GM18907 (cell line): ENCODE measurements at regions not wholly inside any gene's neighbourhood (a gene's known extent, or its start where the extent isn't known, plus 50 kb on each side); places are given as distances from the start of the nearest gene placed in this dataset.
"Not testable (repeated sequence)": the region's sequence is repeated elsewhere in the genome, so short reads cannot be mapped to it uniquely, and the experiment has no call there.

Source experiments
- ATAC-seq: cut with Tn5 transposase; IDR thresholded peaks from one replicate; pipeline ENCODE4 v1.9.1; 2021; ENCODE audit warnings: mild to moderate bottlenecking, moderate library complexity; ENCODE audit not compliant: unreplicated experiment

DNA sequence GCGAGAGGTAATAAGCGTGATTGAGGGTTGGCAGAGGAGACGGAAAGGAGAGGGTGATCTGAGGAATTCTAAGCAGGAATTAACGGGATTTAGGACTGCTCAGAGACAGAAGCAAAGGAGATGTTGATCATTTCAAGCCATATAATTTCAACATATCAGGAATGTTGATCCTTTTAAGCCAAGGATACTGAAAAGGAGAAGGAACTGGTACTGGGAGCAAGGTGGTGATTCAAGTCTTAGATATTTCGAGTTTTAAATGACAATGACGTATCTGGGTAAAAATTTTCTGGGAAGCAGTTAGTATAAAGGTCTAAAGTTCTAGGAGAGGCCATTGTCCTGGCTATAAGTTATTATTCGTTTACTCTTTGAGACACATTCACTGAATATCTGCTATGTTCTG, 91.3 kb upstream of the OGFRL1 start:
- no peak for ATAC-seq

DNA sequence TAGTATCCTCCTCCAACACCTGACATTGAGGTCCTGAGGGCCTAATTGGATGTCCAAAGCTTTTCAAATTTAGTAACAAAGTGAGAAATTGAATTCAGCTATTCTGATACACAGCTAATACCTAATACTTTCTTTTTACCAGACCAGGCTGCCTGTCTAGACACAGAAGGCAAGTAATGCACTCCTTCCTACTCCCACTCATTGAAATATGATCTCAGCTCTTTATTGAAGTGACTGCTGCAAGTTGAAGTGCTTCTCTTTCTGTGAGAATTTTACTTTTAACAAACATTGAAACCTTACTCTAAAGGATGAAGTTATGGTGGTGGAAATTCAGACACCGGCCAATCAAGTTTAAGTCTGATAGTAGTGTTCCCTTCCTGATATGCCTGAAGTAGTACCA, 90.8 kb upstream of the OGFRL1 start:
- ATAC-seq, result no peak

DNA sequence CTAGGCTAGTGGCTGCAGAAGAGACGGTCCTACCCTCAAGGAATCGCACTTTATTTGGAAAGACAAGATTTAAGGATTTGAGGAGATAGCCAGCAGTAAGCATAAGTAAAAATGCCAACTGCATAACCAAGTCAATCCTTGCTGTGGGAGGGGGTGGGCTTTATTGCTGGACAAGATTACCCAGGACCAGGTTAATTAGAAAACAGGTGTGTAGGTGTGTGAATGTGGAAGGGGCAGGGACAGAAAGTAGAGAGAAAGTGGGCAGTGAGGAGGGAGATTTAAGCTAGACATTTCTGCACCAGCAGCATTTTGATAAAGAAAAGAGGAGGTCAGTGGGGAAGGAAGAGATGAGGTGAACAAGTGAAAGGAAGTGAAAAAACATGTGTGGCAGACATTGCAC, 89.7 kb upstream of the OGFRL1 start:
- no peak for ATAC-seq

DNA sequence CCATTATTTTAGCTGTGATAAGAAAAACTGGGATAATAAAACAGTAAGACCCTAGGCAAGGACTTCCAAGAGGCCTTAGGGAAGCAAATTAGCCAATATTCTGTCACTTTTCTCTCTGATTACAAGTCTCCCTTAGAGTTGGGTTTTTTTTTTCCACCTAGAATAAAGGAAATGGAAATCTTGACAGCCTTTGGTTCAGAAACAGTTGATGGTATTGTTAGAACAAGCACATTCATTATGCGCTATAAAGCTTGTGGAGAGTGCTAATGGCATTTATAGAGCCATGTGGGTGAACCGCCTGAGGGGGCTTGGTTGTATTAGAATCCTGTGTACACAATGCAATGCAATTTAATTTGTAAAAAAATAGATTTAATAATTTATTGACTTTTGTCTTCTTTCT, 88.9 kb upstream of the OGFRL1 start:
- no peak for ATAC-seq

DNA sequence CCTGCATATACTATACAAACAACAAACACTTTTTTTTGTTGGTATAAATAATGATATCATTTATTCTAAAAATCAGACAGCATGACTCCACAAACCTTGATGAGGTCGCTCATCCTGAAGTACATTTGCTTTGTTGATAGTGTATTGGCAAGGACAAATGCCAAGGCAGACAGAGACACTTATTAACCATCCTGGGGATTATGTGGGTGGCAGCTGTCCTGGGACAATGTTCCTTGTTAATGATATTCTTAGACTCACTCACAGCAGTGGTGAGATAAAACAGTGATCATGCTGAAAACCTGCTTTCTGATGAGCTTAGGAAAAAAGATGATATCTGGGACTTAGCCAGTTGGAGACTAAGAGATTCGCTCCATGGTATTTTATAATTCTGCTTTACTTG, 85.4 kb upstream of the OGFRL1 start:
- no peak for ATAC-seq

DNA sequence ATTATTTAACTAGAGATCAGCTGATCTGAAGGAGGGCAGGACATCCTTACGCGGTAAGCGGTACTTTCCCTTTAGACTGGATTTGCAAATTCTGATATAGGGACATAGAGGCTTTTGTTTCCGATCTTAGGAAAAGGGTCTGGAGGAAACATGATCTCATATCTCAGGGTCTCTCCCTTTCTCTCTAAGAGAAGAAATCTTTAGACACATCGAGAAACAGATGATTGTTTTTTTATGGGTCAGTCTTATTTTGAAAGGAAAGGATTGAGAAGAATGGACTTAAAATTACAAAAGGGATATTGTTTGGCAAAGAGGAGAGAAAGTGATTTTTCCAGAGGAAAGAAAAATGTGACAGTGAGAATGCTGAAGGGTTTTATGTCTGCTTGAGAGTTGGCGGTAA, 83.9 kb upstream of the OGFRL1 start:
- no peak for ATAC-seq

DNA sequence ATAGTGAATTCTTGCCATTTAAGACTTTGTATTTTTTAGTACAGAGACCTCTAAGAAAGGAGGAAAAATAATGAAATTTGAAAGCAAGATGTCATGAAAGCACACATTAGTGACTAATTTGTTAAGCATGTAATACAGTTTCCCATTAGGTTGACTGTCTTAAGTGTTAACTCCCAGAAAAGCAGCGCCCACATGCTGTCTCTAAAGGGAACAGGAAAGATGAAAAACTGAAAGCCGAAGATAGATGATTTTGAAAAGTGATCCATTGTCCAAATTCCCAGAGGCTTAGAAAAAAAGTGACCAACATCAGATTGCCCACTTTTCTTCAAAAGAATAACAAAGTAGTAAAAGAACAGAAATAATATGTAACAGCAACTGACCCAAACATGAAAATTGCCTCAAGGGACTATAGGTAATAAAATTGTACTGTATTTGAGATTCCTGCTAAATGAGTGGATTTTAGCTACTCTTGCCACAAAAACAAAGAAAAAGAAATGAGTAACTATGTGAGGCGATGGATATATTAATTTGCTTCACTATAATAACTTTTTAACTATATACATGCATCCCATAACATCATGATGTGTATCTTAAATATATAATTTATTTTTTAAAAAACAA, 83.2 kb upstream of the OGFRL1 start:
- no peak for ATAC-seq

DNA sequence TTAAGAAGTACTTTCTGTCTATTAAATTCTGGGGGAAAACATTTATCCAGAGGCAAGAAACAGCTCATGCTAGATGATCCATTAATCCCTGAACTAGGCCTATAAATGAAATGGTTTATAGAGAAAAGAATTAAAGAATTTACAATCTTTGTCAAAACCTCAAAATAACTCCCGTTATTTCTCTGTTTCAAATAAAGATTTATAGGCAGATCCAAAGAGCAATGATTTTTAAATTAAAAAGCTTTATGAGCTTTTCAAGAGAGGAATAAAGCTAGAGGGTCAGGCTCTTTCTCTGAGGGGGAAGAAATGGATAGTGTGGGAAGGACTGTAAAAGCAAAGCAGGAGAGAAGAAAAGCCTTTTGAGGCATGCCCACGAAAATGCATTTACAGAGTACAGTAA, 82.5 kb upstream of the OGFRL1 start:
- ATAC-seq, result no peak

DNA sequence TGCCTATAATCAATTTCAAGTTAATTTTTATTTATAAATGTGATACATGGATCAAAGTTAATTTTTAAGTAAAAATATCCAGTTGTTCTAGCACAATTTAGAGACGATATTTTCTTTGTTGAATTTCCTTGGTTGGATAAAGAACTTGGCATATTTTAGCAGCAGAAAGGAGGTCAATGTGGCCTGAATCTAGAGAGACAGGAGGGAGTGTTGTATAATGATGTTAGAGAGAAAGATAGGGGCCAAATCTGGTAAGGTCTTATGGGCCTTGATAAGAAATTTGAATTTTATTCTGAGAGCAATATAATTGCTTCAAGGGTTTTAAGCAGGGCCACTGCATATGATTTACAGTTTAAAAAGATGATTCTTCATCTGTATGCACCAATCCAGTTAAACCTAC, 79.4 kb upstream of the OGFRL1 start:
- no peak for ATAC-seq

DNA sequence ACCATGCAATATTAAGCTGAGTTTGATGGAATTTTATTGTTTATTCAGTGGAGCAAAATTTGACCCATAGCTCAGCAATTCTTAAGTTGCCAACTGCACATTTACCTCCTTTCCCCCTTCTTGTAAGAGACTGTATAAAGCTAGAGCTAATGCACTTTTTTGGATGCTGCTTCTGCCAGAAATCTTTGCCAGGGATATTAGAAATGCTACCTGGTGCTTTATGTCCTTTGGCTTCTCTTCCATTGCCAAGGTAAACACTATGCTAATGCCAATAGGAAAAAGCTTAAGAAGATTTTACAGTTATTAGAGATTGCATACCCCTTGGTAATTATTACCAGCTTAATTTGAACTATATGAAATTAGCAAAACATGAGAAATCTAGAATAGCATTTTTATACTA, 79.0 kb upstream of the OGFRL1 start:
- no peak for ATAC-seq

DNA sequence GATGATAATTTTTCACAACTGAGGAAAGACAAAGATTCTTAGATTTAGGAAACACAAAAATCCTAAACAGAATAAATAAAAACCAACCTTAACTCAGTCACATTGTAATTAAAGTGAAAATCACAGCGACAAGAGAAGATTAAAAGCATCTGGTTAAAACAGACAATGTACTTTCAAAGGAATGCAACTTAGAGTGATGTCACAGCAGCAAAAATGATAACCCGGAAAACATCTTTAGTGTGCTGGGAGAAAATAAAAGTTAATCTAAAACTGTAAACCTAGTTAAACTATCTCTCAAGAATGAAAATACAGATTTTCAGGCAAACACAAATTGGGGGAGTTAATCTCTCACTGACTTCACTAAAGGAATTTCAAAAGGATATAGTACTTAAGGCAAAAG, 76.8 kb upstream of the OGFRL1 start:
- ATAC-seq, result no peak

DNA sequence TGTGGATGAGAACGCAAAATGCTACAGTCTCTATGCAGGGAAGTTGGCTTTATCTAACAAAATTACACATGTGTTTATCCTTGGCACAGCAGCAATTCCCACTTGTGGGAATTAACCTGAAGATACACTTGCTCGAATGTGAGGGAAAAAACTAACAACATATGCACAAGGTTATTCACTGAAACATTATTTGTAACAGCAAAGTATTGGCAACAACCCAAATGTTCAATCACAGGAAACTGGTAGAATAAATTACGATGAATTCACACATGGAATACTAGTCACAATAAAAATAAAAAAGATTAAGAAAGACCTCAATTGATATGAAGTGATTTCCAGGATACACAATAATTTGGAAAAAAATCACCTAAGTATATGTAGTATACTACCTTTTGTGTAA, 68.1 kb upstream of the OGFRL1 start:
- ATAC-seq, result no peak

DNA sequence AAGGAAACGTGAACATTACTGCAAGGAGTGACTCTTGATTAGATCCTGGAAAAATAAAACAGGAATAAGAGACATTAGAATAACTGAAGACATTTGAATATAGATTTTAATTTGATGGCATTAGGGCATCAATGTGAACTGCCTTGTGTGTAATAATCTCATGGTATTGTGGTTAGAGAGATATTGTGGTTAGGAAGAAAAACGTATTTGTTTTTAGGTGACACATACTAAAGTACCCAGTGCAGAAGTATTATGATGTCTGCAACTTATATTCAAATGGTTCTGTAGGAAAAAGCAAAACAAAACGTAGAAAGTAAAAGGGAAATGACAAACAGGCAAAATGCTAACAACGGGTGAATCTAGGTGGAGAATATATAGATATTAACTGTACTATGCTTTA, 65.9 kb upstream of the OGFRL1 start:
- no peak for ATAC-seq

DNA sequence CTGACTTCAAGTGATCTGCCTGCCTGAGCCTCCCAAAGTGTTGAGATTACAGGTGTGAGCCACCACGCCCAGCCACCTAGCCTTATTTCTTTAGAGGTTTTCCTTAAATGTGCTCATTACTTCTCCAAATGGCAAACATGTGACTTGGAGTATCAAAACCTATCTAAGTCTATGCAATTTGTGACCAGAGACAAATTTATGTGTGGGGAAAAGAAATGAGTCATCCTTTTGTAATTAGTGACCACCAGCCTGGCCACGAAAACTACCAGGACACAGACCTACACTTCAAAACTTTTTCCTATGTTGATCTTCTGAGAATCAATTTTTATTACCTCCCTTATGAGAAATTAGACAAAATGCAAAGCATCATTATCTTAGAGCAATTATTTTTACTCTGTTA, 64.6 kb upstream of the OGFRL1 start:
- ATAC-seq, result no peak

DNA sequence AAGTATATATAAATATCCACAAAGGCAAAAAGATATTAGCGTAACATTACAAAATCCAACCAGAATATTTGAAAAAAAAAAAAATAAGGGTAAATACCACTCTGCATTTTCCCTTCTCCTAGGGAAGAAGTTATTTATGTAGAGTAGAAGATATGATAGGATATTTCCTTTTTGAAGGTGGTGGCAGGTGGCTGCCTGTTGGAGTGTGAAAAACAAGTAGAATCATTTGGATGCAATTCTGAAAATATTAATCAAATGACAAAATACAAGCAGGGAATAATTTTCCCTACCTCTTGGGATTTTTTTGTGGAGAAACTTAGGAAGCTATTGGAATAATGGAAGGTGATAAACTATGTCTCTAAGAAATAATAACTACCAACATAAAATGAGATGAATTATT, 62.5 kb upstream of the OGFRL1 start:
- ATAC-seq, result no peak

DNA sequence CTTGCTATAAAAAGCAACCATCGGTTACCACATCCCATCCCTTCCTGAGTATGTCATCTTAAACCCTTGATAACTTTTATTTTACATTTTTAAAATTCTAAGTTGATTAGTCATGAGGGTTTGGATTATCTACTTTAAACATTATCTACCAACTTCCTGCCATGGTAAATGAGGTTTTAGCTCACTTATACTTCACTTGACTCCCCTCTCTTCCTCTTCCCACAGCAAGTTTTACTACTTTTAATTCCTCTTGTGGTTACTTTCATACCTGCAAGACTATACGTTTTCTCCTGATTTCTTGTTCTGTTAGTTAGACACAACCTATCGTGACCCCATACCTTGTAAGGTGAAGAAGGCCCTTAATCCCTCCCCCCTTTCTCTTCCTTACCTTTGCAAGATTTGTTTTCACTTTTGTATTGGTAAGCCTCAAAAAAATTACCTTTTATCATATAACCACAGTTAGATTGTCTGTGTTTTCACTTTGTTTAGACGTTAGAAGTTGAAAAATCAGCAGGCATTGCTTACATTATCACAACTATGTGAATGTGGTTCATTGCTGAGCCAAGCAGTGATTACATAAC, 60.1 kb upstream of the OGFRL1 start:
- ATAC-seq, result peak; percentile 54

DNA sequence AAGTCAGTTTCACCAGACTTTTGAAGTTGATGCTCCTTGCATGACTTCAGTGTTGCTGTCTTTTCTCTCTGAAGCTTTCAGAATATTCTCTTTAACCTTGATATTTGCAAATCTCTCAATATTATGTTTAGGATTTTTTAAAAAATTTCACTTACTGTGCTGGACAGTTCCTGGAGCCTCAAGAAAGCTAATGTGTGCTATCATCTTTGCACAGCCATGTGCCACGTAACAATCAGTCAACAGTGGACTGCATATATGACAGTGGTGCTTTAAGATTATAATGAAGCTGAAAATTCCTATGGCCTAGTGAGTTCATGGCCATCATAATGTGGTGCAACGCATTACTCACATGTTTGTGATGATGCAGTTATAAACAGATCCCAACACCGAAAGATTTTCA, 59.1 kb upstream of the OGFRL1 start:
- ATAC-seq, result no peak

DNA sequence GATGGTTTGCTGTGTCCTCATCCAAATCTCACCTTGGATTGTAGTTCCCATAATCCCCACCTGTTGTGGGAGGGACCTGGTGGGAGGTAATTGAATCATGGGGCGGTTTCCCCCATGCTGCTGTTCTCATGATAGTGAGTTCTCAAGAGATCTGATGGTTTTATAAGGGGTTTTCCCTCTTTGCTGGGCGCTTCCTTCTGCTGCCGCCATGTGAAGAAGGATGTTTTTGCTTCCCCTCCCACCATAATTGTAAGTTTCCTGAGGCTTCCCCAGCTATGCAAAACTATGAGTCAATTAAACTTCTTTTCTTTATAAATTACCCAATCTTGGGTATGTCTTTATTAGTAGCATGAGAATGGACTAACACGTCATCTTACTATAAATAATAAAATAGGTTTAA, 55.7 kb upstream of the OGFRL1 start:
- not testable (repeated sequence) for ATAC-seq

DNA sequence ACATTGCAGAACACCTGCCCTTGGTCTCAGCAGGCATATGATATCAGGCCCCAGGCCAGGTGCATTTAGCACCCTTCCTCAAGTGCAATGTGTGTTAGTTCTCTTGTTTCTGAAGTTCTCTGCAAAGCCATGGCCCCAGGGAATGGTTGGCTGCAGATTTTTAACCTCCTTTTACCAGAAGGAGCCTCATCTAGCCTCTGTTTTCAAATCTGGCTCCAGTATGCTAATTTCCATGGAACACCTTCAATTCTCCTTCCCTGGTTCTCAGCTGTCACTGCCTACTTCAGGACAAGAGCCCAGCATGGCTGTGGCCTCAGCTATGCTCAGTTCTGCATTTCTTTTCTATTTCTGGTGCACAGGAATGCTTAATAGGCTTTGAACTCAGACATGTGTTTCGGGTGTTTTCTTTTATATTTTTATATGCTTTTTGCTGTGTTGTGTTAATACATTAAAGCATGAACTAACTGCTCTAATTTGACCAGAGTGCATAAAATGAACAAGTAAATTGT, 51.6 kb upstream of the OGFRL1 start:
- no peak for ATAC-seq

DNA sequence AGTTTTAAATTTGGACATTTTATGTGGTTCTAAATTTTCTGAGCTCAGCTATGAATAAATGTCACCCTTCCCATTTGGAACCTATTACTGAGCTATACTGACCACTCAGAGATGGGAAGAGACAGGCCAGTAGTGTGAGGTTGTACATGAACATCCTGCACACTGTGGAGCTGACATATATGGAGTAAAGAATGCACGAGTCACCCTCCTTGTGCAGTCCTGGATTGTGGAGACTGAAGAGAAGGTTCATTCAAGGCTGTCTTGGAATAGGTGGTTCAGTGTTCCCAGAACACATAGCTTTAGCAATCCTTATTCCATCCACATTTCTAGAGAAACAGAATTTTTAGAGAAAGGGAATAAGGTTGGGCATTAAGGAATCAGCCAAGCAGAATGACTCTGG, 50.3 kb upstream of the OGFRL1 start:
- ATAC-seq, result no peak
